ENCODE measurements at regions not wholly inside any gene's neighbourhood (a gene's known extent, or its start where the extent isn't known, plus 50 kb on each side); places are given as distances from the start of the nearest gene placed in this dataset.
A peak's percentile ranks its signal among the peaks of the same experiment; 100 is the strongest.

GRCh38 chr9:86747711-86748110, 199.6 kb downstream of the GAS1 start:
- TF ChIP-seq EZH2phosphoT487 (IDR thresholded peaks at IDR 0.05; ENCODE audit: borderline replicate concordance, low read length) (no peak), EZH2 (IDR thresholded peaks at IDR 0.05; ENCODE audit: low read length, unreplicated experiment) (no peak), CTCF (conservative IDR thresholded peaks at IDR 0.05; ENCODE audit: low read depth, low read length) (no peak)
- ATAC-seq (no peak), DNase-seq (no peak)
- H3K4me2 ChIP-seq (ENCODE audit: low read length) = no peak overlapping the region
- H3K27me3 ChIP-seq (ENCODE audit: low read length) = no peaks in the 10 kb centered on the region
- no peaks in the 10 kb centered on the region for H3K9me2 ChIP-seq (replicated peaks; ENCODE audit: low read length)
- H3K4me1 ChIP-seq (ENCODE audit: insufficient read depth, low read length) = no peaks in the 10 kb centered on the region
- H3K79me2 ChIP-seq (ENCODE audit: low read length) = no peaks in the 10 kb centered on the region
- H4K20me1 ChIP-seq (ENCODE audit: low read length) = no peaks in the 10 kb centered on the region
- CTCF ChIA-PET = no interaction called here
- H2AFZ ChIP-seq (ENCODE audit: low read length) = no peak overlapping the region
- no peaks in the 10 kb centered on the region for H3K9me3 ChIP-seq (ENCODE audit: low read length)
- intact Hi-C loops (cut with micrococcal nuclease) = no loop called here
- H3F3A ChIP-seq (ENCODE audit: low read length, unreplicated experiment) = no peaks in the 10 kb centered on the region
- H3K4me3 ChIP-seq (ENCODE audit: low read length) = no peak overlapping the region
- POLR2A ChIA-PET (ENCODE audit: unreplicated experiment) = no interaction called here
- no peaks in the 10 kb centered on the region for H3K36me3 ChIP-seq (ENCODE audit: low read depth, low read length)
- H3K9ac ChIP-seq (ENCODE audit: low read length) = no peak overlapping the region
- no peak overlapping the region for H3K27ac ChIP-seq (ENCODE audit: low read length)
- BruUV-seq (replicated peaks) = no TSS peak

GRCh38 chr9:86741311-86742208, 205.7 kb downstream of the GAS1 start:
- POLR2A ChIA-PET (ENCODE audit: unreplicated experiment) = interaction anchor here (0.6 kb wide), 1 partner anchor 8 kb away, joined by 3 read pairs; no protein-coding TSS in a partner anchor
- H3K27ac ChIP-seq (ENCODE audit: low read length) = peak overlapping the region; percentile 63
- DNase-seq (peak; percentile 83), ATAC-seq (no peak)
- no peak overlapping the region for H3K9ac ChIP-seq (ENCODE audit: low read length)
- H2AFZ ChIP-seq (ENCODE audit: low read length) = no peak overlapping the region; the same call in 1 of the 2 replicates
- H3K9me3 ChIP-seq (ENCODE audit: low read length) = no peaks in the 10 kb centered on the region
- BruUV-seq (replicated peaks) = no TSS peak
- H3K27me3 ChIP-seq (ENCODE audit: low read length) = no peaks in the 10 kb centered on the region
- no peaks in the 10 kb centered on the region for H3K36me3 ChIP-seq (ENCODE audit: low read depth, low read length)
- H3K4me2 ChIP-seq (ENCODE audit: low read length) = peak overlapping the region; percentile 48; the same call in 1 of the 2 replicates
- no peaks in the 10 kb centered on the region for H3K79me2 ChIP-seq (ENCODE audit: low read length)
- CTCF ChIA-PET = no interaction called here
- H3K4me3 ChIP-seq (ENCODE audit: low read length) = no peak overlapping the region
- no peaks in the 10 kb centered on the region for H4K20me1 ChIP-seq (ENCODE audit: low read length)
- H3F3A ChIP-seq (ENCODE audit: low read length, unreplicated experiment) = no peaks in the 10 kb centered on the region
- intact Hi-C loops (cut with micrococcal nuclease) = no loop called here
- no peaks in the 10 kb centered on the region for H3K9me2 ChIP-seq (replicated peaks; ENCODE audit: low read length)
- peaks cover 10% of the 10 kb centered on the region for H3K4me1 ChIP-seq (ENCODE audit: insufficient read depth, low read length)
- TF ChIP-seq EZH2 (IDR thresholded peaks at IDR 0.05; ENCODE audit: low read length, unreplicated experiment) (no peak), CTCF (conservative IDR thresholded peaks at IDR 0.05; ENCODE audit: low read depth, low read length) (no peak), EZH2phosphoT487 (IDR thresholded peaks at IDR 0.05; ENCODE audit: borderline replicate concordance, low read length) (no peak)

All from PC-3 (cell line).